ENCODE measurements at regions not wholly inside any gene's neighbourhood (a gene's known extent, or its start where the extent isn't known, plus 50 kb on each side); places are given as distances from the start of the nearest gene placed in this dataset.

DNA sequence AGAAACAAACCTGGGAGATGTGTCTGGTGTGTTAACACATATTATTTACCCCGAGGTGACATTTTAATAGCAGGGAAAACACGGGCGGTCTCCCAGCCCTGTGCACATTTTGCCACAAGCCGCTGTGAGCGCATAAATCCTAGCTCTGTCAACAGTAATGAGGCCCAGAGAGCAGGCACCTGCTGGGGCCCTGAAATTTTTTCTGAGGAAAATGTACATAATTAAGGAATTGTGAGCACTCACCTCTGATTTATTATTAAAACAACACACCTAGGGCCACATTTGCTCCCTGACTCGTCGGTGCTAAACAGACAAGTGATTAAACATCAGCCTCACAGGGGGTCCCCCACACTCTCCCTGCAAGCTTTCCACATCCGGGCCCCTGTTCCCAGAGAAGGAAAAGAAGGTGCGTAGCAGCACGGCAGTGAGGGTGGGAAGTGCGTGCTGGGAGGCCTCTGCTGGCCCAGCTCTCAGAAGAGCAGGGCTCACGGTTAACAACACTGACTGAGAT lies 616.3 kb downstream of the UQCRFS1 start:
- no peaks in the 10 kb centered on the region for H3K9me3 Mint-ChIP-seq
- peaks cover 12% of the 10 kb centered on the region for H3K4me1 Mint-ChIP-seq
- H3K27me3 Mint-ChIP-seq (ENCODE audit: low read depth): no peaks in the 10 kb centered on the region
- CTCF ChIA-PET: interaction anchor here (0.5 to 1.1 kb wide), 3 partner anchors 15 to 1128 kb away, joined by 3 read pairs; no protein-coding TSS in a partner anchor
- no peak for DNase-seq (ENCODE audit: low spot score)
- no peak for ATAC-seq
- H3K36me3 Mint-ChIP-seq: 0 out of 2 replicates have a peak, but pooled peaks cover 5% of the 10 kb centered on the region
- no peak overlapping the region for H3K27ac Mint-ChIP-seq
- no peak for TF ChIP-seq ZNF423 (CRISPR knock-in tag; IDR thresholded peaks at IDR 0.05)
- TF ChIP-seq, protein P1, sequence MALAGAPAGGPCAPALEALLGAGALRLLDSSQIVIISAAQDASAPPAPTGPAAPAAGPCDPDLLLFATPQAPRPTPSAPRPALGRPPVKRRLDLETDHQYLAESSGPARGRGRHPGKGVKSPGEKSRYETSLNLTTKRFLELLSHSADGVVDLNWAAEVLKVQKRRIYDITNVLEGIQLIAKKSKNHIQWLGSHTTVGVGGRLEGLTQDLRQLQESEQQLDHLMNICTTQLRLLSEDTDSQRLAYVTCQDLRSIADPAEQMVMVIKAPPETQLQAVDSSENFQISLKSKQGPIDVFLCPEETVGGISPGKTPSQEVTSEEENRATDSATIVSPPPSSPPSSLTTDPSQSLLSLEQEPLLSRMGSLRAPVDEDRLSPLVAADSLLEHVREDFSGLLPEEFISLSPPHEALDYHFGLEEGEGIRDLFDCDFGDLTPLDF (CRISPR knock-in tag; IDR thresholded peaks at IDR 0.05): no peak
- no peak for TF ChIP-seq TP53 (CRISPR knock-in tag; IDR thresholded peaks at IDR 0.05)
- no peak for TF ChIP-seq MYBL2 (CRISPR knock-in tag; IDR thresholded peaks at IDR 0.05)
- TF ChIP-seq, protein P2, sequence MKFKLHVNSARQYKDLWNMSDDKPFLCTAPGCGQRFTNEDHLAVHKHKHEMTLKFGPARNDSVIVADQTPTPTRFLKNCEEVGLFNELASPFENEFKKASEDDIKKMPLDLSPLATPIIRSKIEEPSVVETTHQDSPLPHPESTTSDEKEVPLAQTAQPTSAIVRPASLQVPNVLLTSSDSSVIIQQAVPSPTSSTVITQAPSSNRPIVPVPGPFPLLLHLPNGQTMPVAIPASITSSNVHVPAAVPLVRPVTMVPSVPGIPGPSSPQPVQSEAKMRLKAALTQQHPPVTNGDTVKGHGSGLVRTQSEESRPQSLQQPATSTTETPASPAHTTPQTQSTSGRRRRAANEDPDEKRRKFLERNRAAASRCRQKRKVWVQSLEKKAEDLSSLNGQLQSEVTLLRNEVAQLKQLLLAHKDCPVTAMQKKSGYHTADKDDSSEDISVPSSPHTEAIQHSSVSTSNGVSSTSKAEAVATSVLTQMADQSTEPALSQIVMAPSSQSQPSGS (CRISPR knock-in tag; IDR thresholded peaks at IDR 0.05; ENCODE audit: borderline replicate concordance, low read depth): no peak
- no peak overlapping the region for H3K4me3 Mint-ChIP-seq
- POLR2A ChIA-PET: interaction anchor here (0.6 kb wide), 1 partner anchor 12 kb away, joined by 5 read pairs; no protein-coding TSS in a partner anchor

DNA sequence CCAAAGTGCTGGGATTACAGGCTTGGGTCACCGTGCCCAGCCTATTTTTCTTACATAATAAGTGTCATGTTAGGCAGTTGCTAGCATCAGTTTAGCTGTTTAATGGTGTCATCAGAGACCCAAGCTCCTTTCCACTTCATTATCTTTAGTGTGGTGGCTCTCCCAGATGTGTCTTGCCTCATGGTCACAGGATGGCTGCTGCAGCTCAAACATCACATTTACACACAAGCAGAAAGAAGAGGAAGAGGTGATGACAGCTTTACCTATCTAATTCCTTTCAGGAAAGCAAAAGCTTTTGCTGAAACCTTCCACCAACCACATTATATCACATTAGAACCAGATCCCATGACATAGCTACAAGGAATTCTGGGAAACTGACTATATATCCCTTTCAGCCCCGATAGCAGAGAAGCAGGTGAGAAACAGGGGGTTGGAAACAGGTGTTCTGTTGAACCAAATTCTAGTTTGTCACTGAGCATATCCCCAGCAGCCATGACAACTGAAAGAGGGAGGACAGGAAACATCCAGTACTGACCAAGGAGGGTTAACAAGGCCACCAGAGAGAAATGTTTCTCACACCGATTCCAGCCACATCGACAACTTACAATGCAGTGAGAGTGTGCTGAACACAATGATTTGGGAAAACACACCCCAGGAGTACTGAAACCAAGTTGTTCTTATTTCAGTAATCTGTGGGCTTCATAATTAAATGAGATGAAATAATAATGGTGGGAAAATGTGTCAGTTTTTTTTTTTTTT lies 617.0 kb downstream of the UQCRFS1 start:
- Mint-ChIP-seq H3K4me1 (peaks cover 13% of the 10 kb centered on the region), H3K9me3 (no peaks in the 10 kb centered on the region), H3K27me3 (ENCODE audit: low read depth) (no peaks in the 10 kb centered on the region), H3K27ac (peak overlapping the region; percentile 40), H3K36me3 (0 out of 2 replicates have a peak, but pooled peaks cover 5% of the 10 kb centered on the region), H3K4me3 (no peak overlapping the region)
- ATAC-seq (no peak), DNase-seq (ENCODE audit: low spot score) (no peak)
- ChIA-PET POLR2A (interaction anchor here (0.6 kb wide), 1 partner anchor 13 kb away, joined by 5 read pairs; no protein-coding TSS in a partner anchor), CTCF (interaction anchor here (0.5 to 0.6 kb wide), 2 partner anchors 114 to 1129 kb away, joined by 3 read pairs; no protein-coding TSS in a partner anchor)
- no peak for TF ChIP-seq TP53 (CRISPR knock-in tag; IDR thresholded peaks at IDR 0.05)
- no peak for TF ChIP-seq RORB (CRISPR knock-in tag; IDR thresholded peaks at IDR 0.05)
- TF ChIP-seq, protein P3, sequence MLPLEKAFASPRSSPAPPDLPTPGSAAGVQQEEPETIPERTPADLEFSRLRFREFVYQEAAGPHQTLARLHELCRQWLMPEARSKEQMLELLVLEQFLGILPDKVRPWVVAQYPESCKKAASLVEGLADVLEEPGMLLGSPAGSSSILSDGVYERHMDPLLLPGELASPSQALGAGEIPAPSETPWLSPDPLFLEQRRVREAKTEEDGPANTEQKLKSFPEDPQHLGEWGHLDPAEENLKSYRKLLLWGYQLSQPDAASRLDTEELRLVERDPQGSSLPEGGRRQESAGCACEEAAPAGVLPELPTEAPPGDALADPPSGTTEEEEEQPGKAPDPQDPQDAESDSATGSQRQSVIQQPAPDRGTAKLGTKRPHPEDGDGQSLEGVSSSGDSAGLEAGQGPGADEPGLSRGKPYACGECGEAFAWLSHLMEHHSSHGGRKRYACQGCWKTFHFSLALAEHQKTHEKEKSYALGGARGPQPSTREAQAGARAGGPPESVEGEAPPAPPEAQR (CRISPR knock-in tag; IDR thresholded peaks at IDR 0.05): no peak
- TF ChIP-seq FOXP1 (CRISPR knock-in tag; IDR thresholded peaks at IDR 0.05; ENCODE audit: borderline replicate concordance): no peak
- no peak for TF ChIP-seq NR2C2 (CRISPR knock-in tag; IDR thresholded peaks at IDR 0.05)
- TF ChIP-seq GABPB1 (CRISPR knock-in tag; IDR thresholded peaks at IDR 0.05): no peak

DNA sequence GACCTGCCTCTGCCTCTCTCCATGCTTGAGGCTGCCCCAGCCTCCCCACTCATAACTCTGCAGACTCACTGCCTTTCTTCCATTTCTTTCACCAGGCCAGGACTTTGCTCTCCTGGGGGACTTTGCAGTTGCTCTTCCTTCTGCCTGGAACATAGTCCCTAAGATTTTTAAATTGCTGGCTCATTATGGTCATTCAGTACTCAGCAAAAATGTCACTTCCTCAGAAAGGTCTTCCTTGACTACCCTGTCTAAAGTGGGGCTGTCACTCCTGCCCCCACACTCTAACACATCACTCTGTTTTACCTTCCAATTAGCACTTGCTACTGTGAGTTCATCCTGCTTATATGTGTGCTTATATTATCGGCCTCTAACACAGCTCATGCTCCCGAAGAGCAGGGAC lies 618.2 kb downstream of the UQCRFS1 start:
- DNase-seq (ENCODE audit: low spot score) (no peak), ATAC-seq (no peak)
- Mint-ChIP-seq H3K4me1 (peaks cover 14% of the 10 kb centered on the region), H3K27ac (no peak overlapping the region), H3K4me3 (no peak overlapping the region), H3K27me3 (ENCODE audit: low read depth) (no peaks in the 10 kb centered on the region), H3K36me3 (0 out of 2 replicates have a peak, but pooled peaks cover 5% of the 10 kb centered on the region), H3K9me3 (no peaks in the 10 kb centered on the region)
- CTCF ChIA-PET: no interaction called here
- POLR2A ChIA-PET: no interaction called here
- TF ChIP-seq ZNF121 (CRISPR knock-in tag; IDR thresholded peaks at IDR 0.05): no peak
- no peak for TF ChIP-seq KAT7 (CRISPR knock-in tag; IDR thresholded peaks at IDR 0.05; ENCODE audit: borderline replicate concordance)
- TF ChIP-seq, protein P4, sequence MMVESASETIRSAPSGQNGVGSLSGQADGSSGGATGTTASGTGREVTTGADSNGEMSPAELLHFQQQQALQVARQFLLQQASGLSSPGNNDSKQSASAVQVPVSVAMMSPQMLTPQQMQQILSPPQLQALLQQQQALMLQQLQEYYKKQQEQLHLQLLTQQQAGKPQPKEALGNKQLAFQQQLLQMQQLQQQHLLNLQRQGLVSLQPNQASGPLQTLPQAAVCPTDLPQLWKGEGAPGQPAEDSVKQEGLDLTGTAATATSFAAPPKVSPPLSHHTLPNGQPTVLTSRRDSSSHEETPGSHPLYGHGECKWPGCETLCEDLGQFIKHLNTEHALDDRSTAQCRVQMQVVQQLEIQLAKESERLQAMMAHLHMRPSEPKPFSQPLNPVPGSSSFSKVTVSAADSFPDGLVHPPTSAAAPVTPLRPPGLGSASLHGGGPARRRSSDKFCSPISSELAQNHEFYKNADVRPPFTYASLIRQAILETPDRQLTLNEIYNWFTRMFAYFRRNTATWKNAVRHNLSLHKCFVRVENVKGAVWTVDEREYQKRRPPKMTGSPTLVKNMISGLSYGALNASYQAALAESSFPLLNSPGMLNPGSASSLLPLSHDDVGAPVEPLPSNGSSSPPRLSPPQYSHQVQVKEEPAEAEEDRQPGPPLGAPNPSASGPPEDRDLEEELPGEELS (CRISPR knock-in tag; IDR thresholded peaks at IDR 0.05): no peak
- TF ChIP-seq, protein P5, sequence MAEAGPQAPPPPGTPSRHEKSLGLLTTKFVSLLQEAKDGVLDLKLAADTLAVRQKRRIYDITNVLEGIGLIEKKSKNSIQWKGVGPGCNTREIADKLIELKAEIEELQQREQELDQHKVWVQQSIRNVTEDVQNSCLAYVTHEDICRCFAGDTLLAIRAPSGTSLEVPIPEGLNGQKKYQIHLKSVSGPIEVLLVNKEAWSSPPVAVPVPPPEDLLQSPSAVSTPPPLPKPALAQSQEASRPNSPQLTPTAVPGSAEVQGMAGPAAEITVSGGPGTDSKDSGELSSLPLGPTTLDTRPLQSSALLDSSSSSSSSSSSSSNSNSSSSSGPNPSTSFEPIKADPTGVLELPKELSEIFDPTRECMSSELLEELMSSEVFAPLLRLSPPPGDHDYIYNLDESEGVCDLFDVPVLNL (CRISPR knock-in tag; IDR thresholded peaks at IDR 0.05; ENCODE audit: borderline replicate concordance, low read depth): no peak
- TF ChIP-seq, protein P6, sequence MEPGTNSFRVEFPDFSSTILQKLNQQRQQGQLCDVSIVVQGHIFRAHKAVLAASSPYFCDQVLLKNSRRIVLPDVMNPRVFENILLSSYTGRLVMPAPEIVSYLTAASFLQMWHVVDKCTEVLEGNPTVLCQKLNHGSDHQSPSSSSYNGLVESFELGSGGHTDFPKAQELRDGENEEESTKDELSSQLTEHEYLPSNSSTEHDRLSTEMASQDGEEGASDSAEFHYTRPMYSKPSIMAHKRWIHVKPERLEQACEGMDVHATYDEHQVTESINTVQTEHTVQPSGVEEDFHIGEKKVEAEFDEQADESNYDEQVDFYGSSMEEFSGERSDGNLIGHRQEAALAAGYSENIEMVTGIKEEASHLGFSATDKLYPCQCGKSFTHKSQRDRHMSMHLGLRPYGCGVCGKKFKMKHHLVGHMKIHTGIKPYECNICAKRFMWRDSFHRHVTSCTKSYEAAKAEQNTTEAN (CRISPR knock-in tag; IDR thresholded peaks at IDR 0.05): no peak
- TF ChIP-seq NFATC4 (CRISPR knock-in tag; IDR thresholded peaks at IDR 0.05): no peak
- TF ChIP-seq, protein P2 (CRISPR knock-in tag; IDR thresholded peaks at IDR 0.05; ENCODE audit: borderline replicate concordance, low read depth): no peak
- no peak for TF ChIP-seq GTF2I (CRISPR knock-in tag; conservative IDR thresholded peaks at IDR 0.05)
- no peak for TF ChIP-seq HMGA2 (CRISPR knock-in tag; IDR thresholded peaks at IDR 0.05)

Data from WTC11 (cell line).